ENCODE measurements at regions not wholly inside any gene's neighbourhood (a gene's known extent, or its start where the extent isn't known, plus 50 kb on each side); places are given as distances from the start of the nearest gene placed in this dataset.
"Not testable (repeated sequence)": the region's sequence is repeated elsewhere in the genome, so short reads cannot be mapped to it uniquely, and the experiment has no call there.

DNA sequence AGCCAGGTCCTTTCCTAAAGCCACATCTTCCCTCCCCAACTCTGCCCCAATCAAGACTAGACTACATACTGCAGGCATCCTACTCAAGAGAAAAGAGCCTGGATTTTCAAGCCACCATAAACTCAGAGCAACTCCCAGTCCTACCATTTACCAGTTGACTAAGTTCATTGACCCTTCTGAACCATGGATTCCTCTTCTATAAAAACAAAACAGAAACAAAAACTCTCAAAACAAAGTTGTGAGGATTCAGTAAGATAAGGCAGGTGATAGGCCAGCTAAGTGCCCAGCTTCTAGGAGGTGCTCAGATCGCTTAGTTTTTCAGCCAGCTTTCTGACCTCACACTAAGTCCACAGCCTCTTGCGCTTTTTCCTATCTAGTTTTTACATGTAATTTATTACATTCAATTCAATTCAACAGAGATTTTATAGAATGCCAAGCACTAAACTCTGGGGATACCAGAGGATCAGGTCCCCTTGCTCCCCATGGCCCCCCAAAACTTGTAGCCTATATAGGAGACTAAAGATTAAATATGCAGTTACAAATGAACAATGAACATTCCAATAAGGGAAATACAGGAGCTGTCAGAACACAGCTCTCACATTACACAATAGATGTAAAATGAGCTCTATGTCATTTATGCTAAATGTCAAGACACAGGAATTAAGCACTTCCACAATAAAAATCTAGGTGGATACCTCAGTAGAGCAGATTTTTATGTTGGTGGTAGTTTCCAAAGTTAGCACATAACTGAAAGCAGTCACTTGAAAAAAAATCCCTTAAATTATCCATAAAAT, 104.5 kb upstream of the EGLN3 start:
- DNase-seq: no peak

DNA sequence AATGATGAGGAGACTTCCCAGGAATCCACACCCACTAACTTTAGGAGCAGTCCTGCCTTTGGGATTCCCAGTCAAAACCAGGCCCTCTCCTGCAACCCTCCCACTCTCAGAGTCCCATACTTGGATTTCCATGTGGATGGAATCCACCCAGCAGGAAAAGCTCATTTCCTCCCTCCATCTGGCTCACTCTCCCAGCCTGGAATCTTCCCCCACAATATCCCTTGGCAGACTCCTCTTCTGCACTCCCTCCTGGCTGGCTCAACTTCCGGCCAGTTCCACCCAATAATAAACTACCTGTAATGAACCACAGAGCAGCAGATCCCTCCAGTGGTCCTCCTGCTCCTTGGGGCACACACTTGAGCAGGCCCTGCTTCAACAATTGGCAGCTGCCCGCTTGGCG, 102.8 kb upstream of the EGLN3 start:
- DNase-seq: no peak

DNA sequence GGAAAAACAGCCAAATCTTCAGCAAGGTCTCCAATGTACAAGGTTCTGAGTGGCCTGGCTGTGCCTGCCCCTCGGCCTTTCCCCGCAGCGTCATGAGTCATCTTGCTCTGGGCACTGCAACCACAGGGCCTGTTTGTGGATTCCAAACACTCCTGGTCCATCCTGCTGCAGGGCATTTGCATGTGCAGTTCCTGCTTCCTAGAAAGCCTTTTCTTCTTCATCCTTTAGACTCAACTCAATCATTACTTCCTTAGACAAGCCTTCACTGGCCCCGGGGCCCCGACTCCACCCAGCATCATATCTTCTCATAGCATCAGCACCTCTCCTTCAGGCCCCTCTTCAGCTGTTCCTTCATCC, 101.8 kb upstream of the EGLN3 start:
- DNase-seq: no peak

DNA sequence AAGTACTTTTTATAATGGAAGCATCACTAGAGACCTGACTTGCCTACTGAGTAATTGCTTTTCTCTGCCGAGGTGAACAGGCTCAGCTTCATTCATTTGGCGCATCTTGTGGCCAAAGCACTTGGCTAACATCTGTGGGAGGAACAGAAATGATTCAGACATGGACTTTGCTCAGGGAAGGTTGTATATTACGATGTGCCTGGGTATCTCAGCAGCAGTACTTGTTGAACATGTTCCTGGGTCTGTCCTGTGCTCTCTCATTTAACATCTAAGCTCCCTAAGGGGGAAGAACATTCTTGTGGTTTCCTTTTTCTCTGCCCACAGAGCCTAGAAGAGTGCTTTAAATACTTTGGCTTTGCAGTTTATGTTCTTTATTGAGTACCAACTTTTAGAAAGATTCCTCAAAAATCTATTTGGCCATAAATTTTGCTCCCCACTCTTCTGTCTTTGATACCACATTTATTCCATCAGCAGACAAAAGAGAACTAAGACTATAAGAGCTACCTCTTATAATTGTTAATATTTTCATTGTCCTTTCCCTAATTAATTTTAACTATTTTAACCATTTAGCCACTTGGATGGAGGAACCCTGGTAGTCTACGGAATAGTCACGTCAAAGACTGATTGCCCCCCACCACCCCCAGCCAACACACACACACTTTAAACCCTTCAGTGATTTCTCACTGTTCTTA, 101.2 kb upstream of the EGLN3 start:
- DNase-seq: no peak

DNA sequence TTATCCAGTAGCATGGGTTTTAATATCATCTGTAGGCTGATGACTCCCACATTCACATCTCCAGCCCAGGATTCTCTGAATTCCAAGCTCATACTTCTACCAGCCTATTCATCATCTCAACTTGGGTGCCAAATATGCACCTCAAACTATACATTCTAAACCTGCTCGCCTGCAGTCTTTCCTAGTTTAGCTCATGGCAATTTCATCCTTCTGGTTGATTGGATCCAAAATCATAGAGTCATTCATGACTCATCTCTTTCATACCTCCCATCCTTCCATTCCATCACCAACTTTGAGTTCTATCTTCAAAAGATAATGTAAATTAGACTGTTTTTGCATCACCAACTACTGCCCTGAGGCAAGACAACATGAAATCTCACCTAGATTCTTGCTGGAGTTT, 99.7 kb upstream of the EGLN3 start:
- DNase-seq: no peak

DNA sequence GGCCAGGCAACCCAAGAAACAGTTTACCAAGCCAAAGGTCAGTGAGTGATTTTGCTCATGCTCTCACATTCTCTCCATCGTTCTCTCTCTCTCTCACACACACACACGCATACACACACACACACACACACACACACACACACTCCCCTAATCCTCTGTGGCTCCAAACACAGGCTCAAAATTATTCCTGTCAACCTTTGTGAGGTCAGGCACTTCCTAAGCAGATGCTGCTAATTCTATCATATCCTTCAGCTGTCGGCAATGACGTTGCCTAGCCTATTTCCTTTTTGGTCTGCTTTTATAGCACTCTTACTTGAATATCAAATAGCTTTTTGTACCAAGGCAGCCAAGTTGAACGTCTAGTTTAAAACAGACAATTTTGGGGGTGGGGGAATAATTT, 98.9 kb upstream of the EGLN3 start:
- DNase-seq: no peak

DNA sequence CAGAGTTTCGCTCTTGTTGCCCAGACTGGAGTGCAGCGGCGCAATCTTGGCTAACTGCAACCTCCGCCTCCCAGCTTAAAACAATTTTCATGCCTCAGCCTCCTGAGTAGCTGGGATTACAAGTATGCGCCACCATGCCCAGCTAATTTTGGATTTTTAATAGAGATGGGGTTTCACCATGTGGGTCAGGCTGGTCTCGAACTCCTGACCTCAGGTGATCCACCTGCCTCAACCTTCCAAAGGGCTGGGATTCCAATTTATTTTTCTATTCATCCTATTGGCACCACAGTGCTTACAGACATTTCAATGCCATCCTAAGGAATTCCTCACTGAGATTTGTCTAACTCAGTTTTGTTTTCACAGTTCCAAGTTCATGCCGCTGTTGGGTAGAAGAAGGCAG, 98.3 kb upstream of the EGLN3 start:
- not testable (repeated sequence) for DNase-seq

DNA sequence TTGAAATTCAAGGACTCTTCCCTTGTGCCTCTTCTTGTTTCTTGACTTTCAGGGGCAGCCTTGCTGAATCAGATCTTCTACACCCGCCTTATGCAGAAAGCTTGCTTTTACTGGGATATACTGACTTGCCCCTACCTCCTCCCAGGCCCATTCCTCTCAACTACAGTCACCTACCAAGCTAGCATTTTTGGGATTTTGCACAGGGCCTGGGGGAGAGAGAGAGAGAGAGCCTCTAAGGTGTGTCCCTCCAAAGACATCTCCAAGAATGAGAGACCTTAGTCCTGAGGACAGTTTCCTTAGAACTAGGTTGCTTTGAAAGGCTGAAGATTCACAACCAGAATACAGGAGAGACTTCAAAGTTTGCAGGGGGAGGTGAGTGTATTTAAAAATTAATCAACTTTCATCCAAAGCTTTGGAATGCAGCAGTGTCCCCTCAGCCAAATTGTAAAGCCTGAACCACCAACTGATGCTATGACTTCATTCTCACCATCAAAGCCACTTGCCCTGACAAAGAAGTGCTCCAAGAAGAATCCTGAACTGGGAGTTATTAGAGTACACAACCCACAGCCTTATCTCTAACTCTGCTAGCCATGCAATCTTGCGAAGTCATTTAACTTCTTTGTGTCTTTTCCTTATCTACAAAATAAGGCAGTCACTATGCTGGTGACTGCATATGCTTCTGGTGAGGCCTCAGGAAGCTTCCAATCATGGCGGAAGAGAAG, 96.1 kb upstream of the EGLN3 start:
- DNase-seq: no peak

DNA sequence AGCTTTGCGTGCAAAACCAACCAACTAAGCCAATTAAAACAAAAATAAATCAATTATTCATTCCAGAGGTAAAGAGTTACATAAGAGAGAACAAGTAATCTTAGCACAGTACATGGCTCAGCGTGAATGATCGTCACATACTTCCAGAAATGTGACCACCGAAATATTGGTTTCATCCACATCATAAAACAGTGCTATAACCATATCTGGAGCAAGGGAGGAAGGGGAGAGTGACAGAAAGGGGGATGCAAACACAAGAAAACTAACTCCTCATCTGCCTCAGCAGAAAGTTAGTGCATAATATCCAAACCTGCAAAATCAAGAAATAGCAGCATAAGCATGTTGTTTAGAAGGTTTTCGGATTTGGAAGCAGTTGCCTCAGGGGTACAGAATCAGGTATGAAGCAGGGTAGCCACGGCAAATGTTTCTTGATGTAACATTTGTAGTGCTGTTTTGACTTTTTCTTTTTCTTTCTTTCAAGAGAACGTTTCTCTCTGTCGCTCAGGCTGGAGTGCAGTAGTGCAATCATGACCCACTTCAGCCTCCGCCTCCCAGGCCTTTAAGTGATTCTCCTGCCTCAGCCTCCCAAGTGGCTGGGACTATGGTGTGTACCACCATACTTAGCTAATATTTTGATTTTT, 93.9 kb upstream of the EGLN3 start:
- no peak for DNase-seq

DNA sequence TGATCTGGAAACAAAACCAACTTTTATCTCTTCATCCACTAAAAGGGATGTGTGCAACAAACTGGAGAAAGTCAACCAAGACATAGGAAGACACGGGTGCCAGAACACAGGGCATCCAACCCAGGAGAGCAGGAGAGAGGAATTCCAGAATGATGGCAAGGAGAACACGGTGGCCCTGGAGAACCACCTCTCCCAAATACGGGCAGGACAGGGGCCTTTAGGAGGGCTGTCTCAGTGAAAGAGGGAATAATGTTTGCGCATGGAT, 93.4 kb upstream of the EGLN3 start:
- no peak for DNase-seq

DNA sequence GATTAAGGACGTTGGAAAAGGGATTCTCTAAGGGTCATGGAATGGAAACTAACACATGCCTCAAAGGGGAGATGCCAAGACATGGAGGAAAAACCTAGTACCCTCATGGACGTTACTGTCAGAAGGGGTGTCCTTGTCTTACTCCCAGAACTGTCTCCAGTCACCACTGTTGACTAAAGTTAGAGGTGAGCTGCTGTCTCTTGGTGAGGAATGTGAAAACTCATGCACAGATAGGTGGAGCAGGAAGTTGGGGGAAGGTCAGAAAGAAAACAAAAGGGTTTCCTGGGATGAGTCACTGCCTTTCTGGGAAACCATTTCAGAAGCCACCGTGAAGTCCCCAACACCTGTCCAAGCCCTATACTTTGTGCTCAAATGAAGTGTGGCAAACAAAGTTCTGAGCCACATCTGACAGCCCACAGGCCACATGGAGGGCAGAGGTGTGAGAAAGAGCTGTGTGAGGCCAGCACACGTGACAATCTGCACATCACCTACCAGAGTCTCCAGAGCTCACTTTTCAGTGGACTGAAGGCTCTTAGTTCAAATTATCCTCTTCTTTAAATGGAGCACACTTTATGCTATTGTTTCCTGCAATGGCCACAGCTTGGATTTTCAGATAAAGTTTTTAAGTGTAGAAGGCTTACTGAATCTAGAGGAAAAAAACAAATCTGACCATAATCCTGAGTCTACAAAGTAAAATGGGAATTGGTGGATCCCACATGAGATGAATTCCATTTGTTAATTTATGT, 92.9 kb upstream of the EGLN3 start:
- DNase-seq: peak; percentile 77

DNA sequence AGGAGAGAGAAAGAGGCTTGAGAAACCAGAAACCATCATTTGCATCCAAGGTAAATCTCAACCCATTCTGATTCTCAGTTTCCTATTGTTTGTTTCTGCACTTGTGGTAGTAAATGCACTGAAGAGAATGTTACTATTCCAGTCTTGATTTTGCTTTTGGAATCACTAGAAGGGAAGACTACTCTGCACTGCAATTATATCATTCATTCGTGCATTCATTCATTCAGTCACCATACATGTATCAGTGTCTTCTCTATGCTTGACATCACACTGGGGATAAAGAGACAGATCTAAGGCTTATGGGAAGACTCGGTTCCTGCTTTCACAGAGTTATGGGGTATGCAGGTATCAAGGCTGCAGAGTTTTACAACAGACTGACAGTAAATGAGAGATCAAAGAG, 90.3 kb upstream of the EGLN3 start:
- no peak for DNase-seq

DNA sequence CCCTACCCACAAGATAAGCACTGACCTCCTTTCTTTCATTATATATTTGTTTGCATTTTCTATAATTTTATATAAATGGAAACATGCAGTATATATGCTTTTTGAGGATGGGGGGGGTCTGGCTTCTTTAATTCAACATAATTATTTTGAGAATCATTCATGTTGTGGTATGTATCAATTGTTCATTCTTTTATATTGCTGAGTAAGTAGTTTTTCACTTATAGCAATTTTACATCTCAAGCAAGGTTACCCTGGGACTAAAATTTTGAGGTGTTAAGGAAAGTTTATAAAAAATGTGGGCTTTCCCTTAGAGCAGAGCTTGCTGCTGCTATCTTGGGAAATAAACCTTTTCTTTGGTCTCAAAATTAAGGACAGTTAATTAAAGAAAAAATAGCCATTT, 89.9 kb upstream of the EGLN3 start:
- DNase-seq: no peak

DNA sequence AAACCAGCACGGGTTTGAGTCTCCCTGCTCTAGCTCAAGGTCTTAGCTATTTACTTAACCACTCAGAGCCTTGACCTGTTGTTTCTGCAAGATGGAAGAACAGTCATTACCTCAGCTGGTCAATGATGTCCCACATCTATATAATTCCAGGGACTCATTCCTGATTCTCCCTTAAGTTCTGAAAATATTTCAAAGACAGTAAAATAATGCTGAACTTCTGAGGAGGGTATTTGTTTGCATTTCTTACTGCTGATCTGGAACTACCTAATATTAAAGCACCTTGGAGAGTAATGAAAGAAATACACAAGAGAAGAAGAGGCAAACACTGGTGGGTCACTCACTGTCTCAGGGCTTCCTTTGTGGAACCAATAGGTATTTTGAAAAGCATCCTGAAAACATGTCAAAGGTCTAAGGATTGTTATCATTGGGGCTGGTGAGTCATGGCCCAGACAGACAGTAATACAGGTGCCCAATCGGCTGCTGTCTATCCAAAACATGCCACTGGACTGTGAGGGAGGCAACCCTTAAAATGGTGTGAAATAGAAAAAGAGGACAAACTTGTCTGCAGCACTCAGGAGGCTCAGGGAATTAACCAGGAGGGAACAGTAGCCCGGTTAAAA, 88.7 kb upstream of the EGLN3 start:
- DNase-seq: no peak

DNA sequence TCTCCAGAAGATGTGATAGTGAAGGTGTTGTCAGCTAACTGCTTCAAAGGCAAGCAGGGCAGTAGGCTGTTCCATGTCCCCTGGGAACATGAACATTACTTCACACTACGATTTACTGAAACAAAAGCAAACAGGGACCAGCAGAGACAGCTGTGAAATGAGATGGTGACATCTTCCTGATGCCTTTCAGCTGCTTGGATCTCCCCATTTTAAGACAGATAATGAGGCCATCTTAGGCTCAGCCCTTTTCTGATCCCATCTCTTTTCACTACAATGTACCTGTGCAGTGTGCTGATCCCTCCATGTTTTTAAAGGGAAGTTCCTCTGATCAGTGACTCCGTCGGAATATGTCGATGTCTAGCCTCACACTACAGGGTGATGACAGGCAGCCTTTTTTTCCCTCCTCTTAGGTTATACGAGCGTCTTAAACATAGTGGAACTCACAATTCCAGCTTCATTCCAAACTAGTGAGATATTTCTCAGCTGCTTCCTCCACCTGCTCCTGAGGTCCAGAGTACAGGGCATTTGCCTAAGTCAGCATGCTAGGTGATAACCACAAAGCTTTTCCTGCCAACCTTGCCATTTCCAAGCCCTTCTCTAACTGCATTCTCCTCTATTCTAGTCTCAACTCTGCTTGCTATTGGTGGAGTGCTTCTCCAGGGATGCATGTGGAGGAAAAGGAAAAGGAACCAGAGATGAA, 87.6 kb upstream of the EGLN3 start:
- DNase-seq: no peak

DNA sequence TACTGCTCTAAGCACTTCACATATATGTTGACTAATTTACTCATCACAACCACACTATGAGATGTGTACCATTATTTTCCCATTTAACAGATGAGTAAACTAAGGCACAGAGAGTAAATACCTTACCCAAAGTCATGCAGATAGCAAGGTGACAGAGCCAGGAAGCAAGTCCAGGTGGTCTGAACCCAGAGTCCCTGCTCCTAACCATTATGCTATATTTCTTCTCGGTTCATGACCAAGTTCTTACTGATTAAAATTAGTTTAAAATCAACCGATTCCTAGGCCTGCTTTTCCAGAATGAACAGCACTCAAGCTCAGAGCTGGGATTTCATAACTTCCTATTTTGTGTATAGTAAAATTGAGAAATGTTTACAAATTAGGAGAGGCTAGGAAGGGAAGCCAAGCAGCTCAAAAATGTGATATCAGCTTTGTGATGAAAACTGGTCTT, 85.5 kb upstream of the EGLN3 start:
- DNase-seq: no peak

DNA sequence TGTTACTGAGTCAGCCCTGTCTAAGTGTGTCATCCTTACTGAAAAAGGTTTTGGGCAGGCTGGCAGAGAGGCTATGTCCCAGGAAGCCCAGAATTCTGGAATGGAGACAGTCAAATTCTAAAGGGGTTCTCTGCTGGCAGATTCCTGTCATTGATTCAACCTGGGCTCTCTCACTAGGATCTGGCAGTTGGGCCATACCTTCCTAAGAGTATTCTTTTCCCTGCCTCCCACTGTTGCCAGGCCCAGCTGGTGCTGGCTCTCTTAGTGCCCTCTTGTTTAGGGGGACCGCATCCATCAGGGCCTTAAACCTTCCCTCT, 85.0 kb upstream of the EGLN3 start:
- DNase-seq: no peak

DNA sequence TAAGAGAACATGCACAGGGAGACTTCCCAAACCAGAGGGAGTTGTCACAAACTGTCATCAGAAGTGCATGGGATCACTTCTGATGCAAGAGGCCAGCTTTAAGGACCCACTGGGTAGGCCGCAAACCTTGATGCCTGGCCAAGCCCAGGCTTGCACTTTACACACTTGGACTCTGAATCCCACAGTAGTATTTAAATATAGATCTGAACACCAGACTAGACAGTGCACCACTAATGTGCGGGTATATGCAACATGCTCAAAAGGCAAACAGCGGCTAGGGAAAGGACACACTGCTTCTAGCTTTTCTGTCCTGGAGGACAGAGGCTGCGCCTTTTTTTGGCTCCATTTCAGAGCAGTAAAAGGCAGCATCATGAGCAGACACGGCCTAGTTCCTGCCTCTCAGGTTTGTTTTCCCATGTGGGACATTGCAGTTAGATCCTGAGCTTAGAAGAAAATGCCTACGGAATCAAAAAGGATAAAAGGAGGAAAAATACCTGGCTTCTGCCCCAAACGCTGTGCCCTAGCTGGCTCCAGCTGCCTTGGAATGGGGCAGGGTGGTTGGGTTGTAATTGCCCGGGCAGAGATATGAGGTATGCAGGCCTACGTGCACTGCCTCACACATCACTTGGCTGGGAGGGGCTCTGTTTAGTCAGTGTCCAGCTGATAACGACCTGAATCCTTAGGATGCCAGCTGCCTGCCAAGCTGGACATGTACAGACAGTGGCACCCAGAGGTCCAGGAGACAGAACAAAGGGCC, 84.5 kb upstream of the EGLN3 start:
- DNase-seq: no peak

DNA sequence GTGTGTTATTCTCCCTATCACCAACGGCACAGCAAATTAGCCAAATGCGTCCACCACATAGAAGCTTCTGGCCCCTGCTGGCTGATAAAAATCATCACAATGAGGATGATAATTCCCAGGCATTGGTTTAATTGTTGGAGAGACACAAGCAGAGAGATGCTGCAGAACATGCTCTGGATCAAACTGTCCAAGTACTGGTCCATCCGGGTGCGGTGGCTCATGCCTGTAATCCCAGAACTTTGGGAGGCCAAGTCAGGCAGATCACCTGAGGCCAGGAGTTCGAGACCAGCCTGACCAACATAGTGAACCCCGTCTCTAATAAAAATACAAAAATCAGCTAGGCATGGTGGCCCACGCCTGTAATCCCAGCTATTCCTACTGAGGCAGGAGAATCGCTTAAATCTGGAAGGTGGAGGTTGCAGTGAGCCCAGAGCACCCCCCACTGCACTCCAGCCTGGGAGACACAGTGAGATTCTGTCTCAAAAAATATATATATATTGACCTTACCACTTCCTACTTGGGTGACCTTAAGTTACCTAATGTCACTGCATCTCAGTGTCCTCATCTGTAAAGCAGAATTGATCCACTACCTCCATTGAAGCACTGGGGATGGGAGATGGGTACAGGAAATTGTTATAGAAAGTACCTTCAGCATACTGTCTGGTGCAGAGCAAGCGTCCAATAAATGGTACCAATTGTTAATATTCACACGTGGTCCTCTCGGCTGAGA, 83.7 kb upstream of the EGLN3 start:
- no peak for DNase-seq

DNA sequence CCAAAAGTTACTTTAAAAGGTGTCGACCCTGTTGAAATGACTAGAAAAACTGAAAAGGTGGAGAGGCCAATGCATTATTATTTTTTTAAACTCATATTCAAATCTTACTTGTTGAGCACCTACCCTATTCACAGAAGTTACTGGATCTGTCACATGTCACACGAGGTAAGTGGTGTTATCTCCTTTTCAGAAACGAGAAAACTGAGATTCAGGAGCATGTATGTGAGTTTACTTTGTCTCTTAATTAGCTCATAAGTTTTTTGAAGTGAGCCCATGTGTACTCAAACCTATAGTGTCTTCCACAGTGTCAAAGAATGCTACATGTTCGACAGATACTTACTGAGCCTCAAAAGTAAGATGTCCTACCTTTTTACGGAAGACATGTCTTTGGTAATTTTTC, 81.8 kb upstream of the EGLN3 start:
- no peak for DNase-seq

DNA sequence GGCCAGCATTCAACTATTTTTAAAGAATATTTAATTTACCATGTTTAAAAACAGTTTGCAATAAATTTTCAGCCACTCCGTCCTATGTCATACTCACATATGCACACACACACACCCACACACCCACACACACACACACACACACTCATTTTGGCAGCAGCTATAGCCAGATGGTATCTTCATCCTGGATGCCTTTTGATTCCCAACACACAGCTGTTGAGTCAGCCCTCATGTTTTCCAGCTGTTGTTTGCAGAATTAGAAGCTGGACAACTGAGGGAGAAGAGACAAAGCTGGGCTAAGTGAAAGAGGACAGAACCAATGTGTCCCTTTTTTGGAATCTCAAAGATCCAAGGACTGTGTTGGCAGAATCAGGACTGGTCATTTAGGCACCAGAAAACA, 80.0 kb upstream of the EGLN3 start:
- DNase-seq: no peak
